GM18520 (cell line): ENCODE measurements at regions not wholly inside any gene's neighbourhood (a gene's known extent, or its start where the extent isn't known, plus 50 kb on each side); places are given as distances from the start of the nearest gene placed in this dataset.

Experiments
- ATAC-seq: cut with Tn5 transposase; IDR thresholded peaks from one replicate; pipeline ENCODE4 v1.9.1; 2021; ENCODE audit not compliant: unreplicated experiment

DNA sequence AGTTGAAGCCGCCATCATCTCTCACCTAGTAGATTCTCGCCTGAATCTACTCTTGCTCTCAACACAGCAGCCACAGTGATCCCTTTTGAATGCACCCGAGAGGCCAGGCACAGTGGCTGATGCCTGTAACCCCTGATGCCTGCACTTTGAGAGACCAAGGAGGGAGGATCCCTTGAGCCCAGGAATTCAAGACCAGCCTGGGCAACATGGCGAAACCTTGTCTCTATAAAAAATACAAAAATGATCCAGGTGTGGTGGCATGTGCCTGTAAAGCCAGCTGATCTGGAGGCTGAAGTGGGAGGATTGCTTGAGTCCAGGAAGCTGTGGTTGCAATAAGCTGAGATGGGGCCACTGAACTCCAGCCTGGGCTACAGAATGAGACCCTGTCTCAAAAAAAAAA lies 60.3 kb upstream of the EML4 start:
- no peak for ATAC-seq

- ATAC-seq: no peak
Measured at GRCh38 chr2:42109959-42110640, 59.1 kb upstream of the EML4 start.

DNA sequence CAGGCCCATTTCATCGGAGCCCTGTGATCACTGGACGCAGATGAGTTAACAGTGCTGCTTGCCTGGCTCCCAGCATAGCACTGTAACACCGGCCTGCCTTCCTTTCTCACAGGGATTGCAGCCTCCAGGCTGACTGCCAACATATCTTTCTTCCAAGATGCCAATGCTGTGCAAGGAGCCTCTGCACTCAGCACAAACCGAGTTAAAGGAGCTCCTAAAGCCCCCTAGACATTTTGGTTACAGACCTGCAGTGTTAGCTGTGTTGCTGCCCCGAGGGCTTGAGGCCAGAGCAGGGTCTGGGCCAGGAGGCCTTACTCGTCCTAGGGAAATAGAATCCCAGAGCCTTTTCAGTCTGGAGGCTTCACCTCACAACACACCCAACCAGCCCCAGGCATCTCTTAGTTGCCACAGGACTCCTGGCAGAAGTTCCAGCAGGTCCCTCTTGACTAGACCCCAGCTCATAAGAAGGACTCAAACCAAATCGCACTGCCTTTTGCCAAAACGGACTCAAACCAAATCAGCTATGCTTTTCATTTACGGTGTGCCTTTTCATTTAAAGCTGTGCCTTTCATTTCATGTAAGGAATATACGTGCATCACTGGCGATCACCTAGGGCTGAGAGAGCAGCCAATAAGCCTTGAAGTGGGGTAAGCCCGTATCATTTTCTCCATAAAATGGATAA lies 58.4 kb upstream of the EML4 start:
- ATAC-seq: no peak

GRCh38 chr2:42112418-42112817 lies 56.7 kb upstream of the EML4 start:
- ATAC-seq: no peak

GRCh38 chr2:42113452-42113851 lies 55.7 kb upstream of the EML4 start:
- no peak for ATAC-seq

- ATAC-seq: no peak
Measured at GRCh38 chr2:42114091-42114490, 55.1 kb upstream of the EML4 start.

GRCh38 chr2:42115588-42115987 lies 53.6 kb upstream of the EML4 start:
- no peak for ATAC-seq

GRCh38 chr2:42116195-42117181 lies 52.7 kb upstream of the EML4 start:
- no peak for ATAC-seq

DNA sequence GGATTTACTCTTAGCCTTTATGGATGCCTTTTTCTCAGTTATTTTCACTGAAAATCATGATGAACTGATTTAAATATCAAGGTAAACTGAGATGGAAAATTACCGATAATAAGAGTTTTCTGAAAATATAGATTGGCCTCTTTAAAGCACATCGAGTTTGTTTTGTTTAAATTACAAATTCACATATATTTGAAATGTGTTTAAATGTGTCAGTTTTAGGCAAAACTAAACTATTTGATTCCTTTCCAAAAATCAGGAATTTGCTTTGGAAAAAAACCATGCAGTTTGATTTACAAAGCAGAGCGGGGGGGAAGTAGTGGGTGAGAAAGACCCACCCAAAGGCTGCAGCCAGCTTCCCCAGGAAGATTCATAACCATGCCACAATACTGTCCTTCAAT lies 52.0 kb upstream of the EML4 start:
- ATAC-seq: no peak

- ATAC-seq: peak; percentile 83
Measured at GRCh38 chr2:42117923-42118753, 51.0 kb upstream of the EML4 start.

- ATAC-seq: no peak
Measured at GRCh38 chr2:42118754-42119569, 50.2 kb upstream of the EML4 start.
